ENCODE measurements at regions not wholly inside any gene's neighbourhood (a gene's known extent, or its start where the extent isn't known, plus 50 kb on each side); places are given as distances from the start of the nearest gene placed in this dataset.

DNA sequence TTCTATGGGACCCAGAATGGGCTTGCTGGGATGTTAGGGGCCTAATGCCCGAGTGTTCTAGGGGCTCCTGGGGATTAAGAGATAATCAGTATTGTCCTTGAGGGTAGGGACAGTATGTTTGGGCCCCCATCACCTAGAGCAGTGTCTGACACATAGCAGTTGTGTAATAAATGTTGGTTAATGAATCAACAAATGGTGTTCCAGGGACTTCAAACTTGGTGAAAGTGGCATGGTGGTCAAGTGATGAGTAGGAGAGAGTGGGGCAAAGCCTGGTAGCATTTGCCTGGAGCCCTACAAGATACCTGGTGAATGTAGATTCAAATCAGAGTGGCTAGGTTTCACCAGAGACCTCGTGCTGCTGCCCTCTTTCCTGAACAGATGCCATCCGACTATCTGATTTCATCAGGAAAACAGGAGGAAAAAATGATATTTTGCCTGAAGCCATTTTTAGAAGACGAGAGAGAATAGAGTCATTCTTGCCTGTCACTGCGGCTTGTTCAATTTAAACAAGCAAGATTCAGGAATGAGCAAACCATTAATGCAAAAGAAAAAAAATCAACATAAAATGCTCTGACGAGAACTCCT, 117.3 kb downstream of the RPL22L1 start:
- DNase-seq (ENCODE audit: low read depth): no peak

DNA sequence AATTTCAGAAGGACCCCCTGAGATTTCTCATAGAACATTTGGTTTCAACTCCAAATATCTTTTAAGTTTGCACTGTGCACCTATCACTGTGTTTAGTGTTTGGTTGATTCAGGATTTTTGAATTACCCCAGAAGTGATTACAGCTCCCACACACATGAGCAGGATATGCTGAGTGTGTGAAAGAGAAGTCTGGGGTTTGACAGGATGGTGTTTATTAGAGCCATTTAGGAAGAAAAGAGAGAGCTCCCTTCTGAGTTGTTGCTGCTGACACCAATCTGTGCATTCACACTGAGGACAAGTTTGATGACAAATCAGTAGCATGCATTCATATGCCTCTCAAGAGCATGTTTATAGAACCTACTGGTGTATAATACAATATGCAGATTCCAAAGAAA, 118.1 kb downstream of the RPL22L1 start:
- DNase-seq (ENCODE audit: low read depth): no peak

DNA sequence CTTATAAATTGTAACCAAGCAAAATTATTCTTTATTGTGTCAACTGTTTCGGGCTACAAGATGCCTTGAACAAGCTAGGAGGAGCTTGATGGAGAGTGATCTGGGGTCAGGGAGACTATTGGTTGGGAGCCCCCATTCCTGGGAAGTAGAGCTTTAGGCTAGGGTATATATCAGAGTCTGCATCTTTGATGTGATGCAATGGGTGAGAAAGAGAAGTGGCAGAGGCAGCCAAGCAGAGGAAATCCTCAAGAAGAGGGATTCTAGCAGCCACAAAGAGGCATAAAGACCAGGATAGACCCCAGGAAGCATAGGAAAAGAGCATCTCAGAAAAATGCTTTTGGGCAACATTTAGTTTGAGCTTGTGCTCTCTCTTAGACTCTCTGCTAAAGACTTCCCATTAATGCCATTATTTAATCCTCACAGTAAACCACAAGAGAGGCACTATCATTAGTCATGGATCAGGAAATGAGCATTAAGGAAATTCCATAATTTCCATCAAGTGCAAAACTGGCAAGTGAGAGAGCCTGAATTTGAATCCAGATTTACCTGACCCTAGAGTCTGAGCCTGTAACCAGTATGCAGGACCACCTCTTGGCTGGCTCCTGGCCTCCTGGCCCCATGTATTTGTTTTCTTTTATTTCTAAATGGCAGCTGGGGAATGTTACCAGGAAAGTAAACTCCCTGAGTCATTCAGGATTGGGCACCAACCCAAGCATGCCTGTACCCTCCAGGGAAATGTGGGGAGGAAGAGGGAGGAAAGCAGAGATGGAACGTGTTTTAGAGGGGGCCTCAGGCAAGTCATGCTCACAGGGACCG, 118.7 kb downstream of the RPL22L1 start:
- peak; percentile 89 for DNase-seq (ENCODE audit: low read depth)

DNA sequence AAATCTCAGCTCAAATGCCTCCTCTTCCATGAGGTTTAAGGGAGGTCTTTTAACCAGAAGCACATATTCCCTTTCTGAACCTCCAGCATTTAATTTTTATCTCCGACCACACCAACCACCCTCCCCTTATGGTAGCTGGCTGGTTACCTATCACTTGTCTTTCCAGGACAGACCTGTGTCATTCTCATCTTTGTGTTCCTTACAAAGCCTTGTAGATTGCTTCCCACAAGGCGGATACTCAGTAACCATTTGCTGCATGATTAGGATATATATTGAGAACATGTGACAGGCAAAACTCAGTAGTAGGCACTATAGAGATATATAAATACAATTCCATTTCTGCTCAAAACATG, 119.5 kb downstream of the RPL22L1 start:
- no peak for DNase-seq (ENCODE audit: low read depth)

DNA sequence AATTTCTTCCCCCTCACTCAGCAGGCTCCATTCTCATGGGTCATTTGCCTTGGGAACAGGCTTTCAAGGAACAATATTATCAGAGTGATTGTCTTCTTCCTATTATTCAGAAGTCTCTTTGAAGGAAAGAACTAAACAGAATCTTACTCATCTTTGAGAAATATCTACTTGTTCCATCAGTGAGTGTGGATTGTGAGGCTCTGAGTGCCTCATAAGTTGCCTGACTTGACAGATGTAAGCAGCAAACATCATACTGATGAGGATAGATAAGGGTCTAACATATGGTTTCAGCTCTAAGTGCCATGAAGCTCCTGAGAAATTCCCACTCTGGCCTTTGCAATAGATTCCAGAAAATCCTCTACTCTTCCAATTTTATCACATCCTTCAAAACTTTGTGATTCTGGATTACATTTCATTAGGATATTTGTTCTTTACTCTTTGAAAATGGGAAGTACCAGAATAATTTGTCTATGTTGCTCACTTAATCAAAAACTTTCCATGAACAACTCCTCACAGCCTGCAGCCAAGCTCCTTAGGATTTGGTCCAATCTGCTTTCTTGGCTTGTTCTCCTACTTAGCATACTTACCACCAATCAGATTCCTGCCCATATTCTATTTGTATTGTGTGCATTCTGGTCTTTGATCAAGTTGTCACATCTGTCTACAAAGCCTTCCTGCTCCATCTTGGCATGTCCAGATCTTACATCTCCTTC, 120.1 kb downstream of the RPL22L1 start:
- DNase-seq (ENCODE audit: low read depth): no peak

DNA sequence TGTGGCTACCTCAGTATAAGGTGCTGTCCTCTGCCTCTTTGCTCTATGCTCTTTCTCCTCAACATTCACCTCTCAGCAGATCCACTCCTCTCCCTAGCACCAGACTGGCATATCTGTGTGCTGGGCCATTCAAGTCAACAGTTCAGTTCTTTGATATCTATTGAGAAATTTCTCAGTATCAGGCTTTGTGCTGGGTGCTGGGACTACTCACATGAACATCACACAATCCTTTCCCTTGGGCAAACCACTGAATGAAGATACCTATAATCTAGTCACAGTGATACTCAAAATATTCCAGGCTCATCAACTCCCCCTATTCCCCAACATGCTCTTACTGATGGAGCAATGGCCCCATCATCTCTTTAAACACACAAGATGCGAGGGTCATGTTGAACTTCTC, 120.8 kb downstream of the RPL22L1 start:
- no peak for DNase-seq (ENCODE audit: low read depth)

DNA sequence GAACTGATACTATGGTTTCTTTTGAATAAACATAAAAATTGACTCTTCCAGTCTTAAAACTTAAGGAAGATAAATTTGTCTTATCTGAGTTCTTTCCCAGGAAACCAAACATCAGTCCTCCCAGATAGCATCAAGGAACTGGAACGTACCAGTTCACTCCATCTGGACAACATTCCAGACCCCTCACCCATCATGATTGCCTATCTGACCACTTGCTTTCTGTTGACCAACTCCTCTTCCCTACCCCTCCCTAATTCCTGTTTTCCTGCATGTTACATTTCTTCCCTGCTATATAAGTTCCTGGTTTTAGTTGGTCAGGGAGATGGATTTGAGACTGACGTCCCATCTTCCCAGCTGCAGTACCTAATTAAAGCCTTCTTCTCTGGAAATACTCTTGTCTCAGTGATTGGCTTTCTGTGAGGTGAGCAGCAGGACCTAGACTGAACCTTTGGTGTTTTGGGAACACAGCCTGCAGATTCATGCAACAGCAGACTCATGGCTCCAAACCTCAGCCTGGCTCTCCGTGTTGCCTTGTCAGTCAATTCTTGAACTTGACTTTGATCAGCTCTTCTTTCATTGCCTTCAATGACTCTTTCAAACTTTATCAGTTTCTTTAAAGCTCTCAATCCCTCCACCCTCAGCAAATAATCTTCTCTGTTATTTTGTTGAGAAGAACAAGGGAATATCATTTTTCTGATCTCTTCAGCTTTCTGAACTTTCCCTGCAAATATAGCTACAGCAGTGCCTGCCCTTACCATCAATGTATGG, 123.6 kb downstream of the RPL22L1 start:
- no peak for DNase-seq (ENCODE audit: low read depth)

DNA sequence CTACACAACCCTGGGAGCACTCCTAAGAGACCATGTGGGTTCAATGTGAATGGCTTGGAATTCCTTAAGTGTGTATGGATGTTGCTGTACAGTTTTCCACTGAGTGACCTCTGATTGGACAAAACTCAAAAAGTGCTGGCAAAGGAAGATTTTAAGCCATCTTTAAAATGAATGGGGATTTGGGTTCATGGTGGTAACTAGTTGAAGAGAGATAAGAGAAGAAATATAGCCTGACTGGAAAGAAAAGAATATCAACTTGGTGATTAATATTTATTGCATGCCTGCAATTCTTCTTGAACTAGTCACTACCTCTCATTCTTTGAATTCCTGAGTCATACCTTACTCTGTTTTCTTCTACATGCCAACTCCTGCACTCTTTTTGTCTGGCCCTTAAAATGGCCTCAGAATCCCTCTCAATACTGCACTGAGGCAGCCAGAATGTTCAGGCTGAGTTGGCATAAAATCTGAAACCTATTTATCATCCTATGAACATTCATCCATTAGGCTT, 124.7 kb downstream of the RPL22L1 start:
- no peak for DNase-seq (ENCODE audit: low read depth)

DNA sequence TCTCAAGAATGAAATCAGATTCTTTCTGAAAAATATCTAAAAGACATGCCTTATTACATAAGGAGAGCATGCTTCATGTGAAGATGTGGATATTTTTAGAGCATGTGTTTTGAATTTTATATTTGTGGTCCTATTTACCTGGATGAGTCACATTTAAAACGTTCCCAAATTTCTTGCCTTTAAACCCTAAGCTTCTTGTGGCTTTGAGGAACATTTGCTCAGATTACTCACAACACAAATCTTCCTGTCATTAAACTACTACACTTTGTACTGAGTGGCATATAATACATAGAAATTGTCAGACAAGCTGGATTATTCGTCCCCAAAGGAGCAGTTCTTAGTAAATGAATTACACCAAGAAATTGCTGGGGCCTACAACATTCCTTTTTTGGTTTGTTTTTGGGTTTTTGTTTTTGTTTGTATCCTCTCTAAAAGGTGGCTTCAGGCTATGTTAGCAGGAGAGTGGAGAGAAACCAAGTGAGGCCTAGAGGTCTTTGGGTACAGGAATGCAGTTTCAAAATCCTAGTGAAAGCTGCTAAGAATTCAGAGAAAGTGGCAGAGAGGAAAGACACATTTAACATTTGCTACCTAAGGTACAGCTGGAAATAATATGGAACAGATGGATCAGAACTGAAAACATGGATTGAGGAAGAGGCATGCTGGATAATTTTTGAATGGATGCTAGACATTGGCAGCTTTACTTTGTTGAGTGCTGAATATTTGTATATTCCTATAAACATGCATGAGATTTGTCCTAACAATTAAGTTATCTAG, 128.1 kb downstream of the RPL22L1 start:
- DNase-seq (ENCODE audit: low read depth): no peak

DNA sequence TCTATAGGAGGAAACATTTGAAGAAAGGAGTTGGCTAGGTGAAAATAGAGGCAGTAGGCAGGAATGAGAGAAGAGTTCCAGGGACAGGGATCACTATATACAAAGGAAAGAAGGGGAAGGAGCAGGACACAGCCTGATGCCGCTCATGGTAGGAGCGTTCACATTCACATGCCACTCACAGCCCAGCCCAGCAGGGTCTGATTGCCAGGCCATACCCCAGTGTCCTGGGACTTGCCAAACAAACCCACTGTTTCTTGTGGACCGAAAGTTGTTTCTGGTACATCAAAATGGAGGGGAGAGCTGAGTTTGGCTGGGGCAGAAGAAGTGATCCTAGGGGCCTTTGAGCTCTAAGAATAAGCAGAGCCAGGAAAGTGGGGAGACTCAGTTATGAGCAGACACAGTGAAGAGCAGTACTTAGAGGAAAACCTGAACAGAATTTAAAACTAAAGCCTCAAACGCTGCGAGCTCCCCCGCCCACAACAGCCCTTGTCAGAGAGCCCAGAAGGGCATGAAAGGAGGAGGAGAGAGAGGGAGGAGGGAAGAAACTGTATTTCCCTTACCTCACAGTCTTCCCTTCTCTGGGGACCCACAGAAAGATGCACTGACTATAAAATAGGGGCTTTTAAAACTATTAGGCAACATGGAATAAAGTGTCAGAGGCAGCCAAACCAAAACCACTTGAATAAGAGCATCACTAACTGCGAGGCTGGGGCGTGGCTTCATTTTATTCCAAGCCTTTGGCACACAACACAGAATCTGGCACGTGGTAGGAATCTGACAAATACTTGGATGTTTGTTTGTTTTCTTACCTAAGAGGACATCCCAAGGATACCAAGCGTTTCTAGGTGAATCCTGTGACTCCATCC, 129.0 kb downstream of the RPL22L1 start:
- DNase-seq (ENCODE audit: low read depth): peak; percentile 94

DNA sequence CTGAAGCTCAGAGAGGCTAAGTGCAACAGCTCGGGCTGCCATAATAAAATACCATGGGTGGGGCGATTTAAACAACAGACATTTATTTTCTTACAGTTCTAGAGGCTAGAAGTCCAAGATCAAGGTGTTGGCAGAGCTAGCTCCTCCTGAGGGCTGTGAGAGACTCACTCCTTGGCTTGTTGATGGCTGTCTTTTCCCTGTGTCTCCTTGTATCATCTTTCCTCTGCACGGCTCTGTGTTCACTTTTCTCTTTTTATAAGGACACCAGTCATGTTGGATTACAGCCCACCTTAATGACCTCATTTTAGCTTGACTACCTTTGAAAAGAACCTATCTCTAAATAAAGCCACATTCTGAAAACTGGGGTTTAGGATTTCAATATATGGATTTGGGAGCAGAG, 129.7 kb downstream of the RPL22L1 start:
- DNase-seq (ENCODE audit: low read depth): no peak

DNA sequence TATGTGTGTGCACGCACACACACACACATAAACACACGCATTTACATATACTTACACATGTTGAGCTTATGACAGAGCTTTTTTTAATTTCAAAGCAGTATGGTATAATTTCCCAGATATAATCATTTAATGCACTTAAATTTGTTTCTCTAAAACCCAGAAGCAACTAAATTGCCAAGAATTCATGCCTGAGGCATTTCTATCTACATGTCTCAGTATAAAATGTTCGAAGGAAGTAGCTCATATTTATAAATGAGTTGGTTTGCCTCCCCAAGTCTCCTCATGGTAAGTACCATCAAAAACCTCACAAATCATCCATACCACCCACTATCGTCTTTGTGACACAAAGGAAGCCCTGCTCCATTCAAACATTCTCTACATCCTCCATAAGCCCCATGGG, 130.6 kb downstream of the RPL22L1 start:
- no peak for DNase-seq (ENCODE audit: low read depth)

DNA sequence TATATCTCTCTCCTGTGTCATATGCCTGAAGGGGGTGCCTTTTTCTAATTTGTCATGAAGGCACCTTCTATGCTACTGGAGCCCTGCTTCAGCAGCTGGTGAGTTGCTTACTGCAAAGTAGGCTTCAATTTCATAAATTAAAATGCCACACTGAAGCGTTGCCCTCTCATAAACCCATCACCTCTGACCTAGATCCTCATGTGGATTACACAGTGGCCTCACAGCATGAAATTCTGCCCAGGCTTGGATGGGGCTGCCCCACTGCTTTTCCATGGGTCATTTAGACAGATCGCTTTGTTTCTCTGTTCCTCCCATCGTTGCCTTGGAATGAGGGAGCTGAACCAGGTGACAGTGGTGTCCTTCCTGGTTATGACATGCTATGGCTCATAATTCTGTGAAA, 131.2 kb downstream of the RPL22L1 start:
- no peak for DNase-seq (ENCODE audit: low read depth)

DNA sequence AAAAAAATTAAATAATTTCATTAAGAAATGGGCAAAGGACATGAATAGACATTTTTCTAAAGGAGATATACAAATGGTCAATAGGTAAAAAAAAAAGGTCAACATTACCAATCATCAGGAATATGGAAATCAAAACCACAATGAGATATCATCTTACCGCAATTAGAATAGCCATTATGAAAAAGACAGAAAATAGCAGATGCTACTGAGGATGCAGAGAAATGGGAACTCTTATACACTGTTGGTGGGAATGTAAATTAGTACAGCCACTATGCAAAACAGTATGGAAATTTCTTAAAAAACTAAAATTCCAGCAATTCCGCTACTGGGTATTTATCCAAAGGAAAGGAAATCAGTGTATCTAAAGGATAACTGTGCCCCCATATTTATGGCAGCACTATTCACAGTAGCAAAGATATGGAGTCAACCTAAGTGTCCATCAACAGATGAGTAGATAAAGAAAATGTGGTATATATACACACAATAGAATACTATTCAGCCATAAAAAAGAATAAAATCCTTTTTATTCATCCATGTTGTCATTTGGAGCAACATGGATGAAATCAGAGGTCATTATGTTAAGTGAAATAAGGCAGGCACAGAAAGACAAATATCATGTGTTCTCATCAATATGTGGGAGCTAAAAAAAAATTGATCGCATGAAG, 132.4 kb downstream of the RPL22L1 start:
- DNase-seq (ENCODE audit: low read depth): no peak

DNA sequence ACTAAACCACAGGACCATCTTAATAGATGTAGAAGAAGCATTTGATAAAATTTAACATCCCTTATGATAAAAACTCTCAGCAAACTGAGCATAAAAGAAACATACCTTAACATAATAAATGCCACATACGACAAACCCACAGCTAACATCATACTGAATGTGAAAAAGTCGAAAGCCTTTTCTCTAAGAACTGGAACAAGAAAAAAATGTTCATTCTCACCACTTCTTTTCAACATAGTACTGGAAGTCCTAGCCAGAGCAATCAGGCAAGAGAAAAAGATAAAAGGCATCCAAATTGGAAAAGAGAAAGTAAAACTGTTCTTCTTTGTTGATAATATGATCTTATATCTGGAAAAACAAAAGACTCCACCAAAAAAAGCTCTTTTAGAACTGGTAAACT, 134.2 kb downstream of the RPL22L1 start:
- no peak for DNase-seq (ENCODE audit: low read depth)

DNA sequence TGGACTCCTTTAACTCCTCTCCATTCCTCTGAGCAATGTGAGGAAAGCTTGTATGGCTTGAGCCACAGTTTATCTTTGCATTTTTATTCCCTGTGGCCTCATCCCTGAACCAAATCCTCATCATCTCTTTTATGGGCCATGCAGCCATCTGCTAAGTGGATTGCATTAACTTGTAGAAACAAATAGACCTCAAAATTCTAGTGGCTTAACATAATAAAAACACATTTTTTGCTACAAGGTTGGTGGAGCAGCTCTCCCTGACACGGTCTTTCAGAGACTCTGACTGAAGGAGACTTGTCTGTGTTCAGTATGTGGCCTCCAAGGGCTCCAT, 135.3 kb downstream of the RPL22L1 start:
- no peak for DNase-seq (ENCODE audit: low read depth)

DNA sequence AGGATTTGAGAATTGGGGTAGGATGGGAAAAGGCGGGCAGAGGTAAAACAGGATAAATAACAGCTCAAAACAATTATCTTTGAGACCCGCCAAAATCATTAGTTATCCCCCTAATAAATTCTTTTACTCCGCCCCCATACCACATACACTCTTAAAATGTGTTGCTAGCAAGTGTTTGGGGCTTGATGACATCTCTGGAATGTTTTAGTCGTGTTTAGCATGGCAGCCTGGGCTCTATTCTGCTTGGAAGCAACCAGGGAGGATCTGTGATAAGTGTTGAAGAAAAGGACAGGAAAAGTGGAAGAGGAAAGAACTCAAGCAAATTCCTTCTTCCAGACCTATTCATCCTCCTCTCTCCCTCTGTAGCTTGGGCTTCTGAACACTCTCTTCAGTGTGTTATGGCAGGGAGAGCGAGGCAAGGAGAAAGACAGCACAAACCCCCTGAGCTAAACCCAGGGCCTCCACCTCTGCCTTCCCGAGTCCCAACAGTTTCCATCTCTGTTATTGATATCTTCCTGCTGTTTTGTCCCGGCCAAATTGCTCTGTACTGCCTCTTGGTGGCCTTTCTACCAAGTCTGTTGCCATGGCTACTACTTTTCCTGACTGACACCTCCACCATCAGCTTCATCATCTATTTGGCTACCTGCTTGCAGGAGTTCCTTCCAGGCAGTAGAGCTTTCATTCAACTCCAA, 135.8 kb downstream of the RPL22L1 start:
- no peak for DNase-seq (ENCODE audit: low read depth)

DNA sequence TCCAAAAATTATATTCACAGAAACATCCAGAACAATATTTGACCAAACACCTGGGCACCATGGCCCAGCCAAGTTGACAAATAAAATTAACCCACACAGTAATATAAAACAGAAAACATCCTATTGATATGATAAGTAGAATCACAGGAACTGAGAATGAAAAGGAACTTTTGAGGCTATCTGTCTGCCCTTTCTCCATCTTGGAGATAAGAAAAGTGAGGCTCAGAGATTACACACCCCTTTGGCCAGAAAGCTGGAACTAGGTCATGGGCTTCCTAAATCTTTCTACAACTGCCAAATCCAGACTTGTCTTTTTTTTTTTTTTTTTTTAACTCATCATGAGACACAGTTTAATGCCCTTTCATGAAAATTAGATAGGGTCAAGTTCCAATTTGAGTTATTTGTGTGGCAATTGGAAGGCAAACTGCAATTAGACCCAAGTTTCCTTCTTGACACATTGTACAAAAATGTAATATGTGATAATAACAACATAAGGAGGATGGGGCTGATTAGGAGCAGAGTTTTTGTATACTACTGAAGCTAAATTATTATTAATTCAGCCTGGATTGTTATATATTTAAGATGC, 137.2 kb downstream of the RPL22L1 start:
- no peak for DNase-seq (ENCODE audit: low read depth)

DNA sequence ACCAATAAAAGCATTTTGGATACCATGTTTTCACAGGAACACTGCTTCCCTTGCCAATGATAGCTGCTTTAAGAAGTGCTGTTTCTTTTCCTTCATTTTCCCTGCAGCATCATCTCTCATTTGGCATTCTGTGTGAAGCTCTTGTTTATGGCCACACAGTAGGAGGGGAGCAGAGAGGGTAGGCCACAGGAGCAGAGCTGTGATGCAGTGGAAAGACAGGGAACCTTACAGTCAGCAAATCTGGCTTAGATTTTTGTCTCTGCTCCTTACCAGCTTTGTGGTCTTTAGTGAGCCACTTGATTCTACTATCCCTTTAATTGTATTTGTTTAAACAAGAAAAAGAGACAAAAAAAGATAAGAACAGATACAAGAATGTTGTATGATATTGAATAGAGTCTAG, 138.7 kb downstream of the RPL22L1 start:
- no peak for DNase-seq (ENCODE audit: low read depth)

Measured in GM04504 (cell line).